ENCODE measurements at regions not wholly inside any gene's neighbourhood (a gene's known extent, or its start where the extent isn't known, plus 50 kb on each side); places are given as distances from the start of the nearest gene placed in this dataset.
A peak's percentile ranks its signal among the peaks of the same experiment; 100 is the strongest.

DNA sequence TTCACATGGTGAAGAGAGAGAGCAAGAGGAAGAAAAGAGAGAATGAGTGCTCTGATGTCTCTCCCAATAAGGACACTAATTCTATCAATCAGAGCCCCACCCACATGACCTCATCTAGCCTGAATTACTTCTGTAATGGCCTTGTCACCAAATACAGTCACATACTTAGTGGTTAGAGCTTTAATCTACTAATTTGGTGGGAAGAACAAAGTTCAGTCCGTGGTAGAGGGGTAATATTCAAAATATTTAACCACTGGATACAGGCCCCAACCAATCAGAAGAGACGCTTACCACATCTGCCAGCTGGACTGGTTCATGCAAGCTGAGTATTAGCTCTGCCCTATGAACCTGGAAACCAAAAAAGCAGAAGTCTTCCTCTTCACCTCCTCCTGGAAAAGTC, 336.3 kb upstream of the NFE2L3 start:
- TF ChIP-seq, protein P1, sequence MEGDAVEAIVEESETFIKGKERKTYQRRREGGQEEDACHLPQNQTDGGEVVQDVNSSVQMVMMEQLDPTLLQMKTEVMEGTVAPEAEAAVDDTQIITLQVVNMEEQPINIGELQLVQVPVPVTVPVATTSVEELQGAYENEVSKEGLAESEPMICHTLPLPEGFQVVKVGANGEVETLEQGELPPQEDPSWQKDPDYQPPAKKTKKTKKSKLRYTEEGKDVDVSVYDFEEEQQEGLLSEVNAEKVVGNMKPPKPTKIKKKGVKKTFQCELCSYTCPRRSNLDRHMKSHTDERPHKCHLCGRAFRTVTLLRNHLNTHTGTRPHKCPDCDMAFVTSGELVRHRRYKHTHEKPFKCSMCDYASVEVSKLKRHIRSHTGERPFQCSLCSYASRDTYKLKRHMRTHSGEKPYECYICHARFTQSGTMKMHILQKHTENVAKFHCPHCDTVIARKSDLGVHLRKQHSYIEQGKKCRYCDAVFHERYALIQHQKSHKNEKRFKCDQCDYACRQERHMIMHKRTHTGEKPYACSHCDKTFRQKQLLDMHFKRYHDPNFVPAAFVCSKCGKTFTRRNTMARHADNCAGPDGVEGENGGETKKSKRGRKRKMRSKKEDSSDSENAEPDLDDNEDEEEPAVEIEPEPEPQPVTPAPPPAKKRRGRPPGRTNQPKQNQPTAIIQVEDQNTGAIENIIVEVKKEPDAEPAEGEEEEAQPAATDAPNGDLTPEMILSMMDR (conservative IDR thresholded peaks at IDR 0.05; ENCODE audit: low read depth, low read length), result no peak
- no peak for DNase-seq (ENCODE audit: low read depth)
- H3K4me3 ChIP-seq (ENCODE audit: low read depth, low read length), result no peak overlapping the region

DNA sequence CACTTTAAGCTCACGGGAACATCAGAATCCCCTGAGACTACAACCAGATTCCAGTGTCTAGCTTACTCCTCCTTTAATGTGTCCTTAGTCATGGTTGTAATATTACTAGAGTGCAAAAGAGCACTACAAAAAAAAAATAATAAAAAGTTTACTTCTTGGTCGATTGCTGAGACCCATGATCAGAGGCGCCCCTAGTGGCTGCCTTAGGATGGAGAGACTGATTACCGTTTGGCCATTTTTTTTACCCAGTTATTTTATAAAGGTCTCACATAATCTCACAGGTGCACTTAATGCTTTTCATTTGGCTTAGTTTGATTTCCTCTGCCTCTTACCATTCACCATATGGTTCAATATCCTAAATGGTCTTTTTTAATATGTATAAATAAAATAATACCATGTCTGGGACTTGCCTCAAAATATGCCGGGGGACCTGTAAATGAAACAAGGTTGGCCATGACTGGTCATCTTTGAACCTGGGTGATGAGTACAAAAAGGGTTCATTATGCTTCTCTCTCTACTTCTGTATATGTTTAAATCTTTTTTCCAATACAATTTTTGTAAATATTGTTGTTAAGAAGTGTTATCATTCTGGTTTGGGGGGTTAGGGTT, 331.5 kb upstream of the NFE2L3 start:
- DNase-seq (ENCODE audit: low read depth), result no peak
- H3K4me3 ChIP-seq (ENCODE audit: low read depth, low read length), result no peak overlapping the region
- TF ChIP-seq, protein P1 (conservative IDR thresholded peaks at IDR 0.05; ENCODE audit: low read depth, low read length), result peak; percentile 70

DNA sequence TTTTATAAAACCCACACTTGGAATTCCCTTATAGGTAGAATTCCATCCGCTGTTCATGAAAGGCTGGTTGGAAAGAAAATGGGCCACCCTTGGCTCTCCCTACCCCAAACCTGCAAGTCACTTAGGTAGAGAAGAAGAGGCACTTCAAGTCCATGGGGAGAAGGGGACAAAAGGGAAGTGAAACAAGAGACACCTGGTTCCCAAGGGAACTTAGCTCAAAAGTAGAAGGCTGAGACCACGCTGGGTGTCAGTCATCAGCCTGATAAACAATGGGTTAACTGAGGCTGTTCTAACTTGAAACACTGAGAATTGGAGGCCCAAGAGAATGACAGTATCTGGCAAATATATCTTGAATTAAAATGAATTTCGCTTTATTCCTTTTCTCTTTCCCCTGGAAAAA, 330.8 kb upstream of the NFE2L3 start:
- TF ChIP-seq, protein P1 (conservative IDR thresholded peaks at IDR 0.05; ENCODE audit: low read depth, low read length), result no peak
- no peak overlapping the region for H3K4me3 ChIP-seq (ENCODE audit: low read depth, low read length)
- no peak for DNase-seq (ENCODE audit: low read depth)

DNA sequence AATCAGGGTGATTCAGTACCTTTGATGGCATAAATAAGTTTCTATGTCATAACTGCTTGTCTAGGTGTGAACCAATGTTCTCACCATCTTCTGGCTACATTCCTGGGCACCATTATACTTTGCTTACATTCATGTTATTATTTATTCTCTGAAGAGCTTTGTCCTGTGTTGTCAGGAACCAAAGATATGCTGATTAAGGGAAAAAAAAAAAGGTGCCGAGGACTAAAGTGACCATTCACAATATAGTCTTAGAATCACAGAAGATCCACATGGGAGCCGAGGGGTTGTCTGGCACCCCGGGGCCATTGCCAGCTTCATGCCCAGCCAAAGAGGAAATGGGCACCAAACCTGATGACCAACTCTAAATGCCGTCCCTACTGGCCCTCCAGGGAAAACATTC, 329.2 kb upstream of the NFE2L3 start:
- no peak overlapping the region for H3K4me3 ChIP-seq (ENCODE audit: low read depth, low read length)
- TF ChIP-seq, protein P1 (conservative IDR thresholded peaks at IDR 0.05; ENCODE audit: low read depth, low read length), result no peak
- no peak for DNase-seq (ENCODE audit: low read depth)

DNA sequence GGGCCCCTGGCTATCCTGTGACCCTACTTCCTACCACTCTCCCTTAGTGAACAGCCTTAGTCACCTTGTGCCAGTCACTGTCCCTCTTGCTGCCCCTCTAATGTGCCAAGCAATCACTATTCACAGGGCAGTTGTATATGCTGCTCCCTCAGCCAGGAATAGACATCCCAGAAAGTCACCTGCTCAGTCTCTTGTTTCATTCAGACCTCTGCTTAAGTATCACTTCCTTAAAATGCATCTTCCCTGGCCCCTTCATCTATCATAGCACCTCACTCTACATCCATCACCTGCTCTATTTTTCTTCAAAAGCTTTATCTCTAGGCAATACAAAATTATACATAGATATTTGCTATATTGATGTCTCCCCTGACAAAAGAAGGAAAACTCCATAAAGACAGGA, 328.4 kb upstream of the NFE2L3 start:
- TF ChIP-seq, protein P1 (conservative IDR thresholded peaks at IDR 0.05; ENCODE audit: low read depth, low read length), result no peak

DNA sequence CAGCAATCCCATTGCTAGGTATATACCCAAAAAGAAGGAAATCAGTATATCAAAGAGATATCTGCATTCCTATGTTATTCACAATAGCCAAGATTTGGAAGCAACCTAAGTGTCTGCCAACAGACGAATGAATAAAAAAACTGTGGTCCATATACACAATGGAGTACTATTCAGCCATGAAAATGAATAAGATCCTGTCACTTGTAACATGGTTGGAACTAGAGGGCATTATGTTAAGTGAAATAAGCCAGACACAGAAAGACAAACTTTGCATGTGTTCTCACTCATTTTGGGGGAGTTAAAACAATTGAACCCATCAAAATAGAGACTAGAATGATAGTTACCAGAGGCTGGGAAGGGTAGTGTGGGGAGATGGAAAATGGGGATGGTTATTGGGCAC, 323.5 kb upstream of the NFE2L3 start:
- no peak overlapping the region for H3K4me3 ChIP-seq (ENCODE audit: low read depth, low read length)
- TF ChIP-seq, protein P1 (conservative IDR thresholded peaks at IDR 0.05; ENCODE audit: low read depth, low read length), result no peak
- no peak for DNase-seq (ENCODE audit: low read depth)

More for the DNA sequence above, 328.4 kb upstream of the NFE2L3 start:
- no peak overlapping the region for H3K4me3 ChIP-seq (ENCODE audit: low read depth, low read length)
- DNase-seq (ENCODE audit: low read depth), result no peak

DNA sequence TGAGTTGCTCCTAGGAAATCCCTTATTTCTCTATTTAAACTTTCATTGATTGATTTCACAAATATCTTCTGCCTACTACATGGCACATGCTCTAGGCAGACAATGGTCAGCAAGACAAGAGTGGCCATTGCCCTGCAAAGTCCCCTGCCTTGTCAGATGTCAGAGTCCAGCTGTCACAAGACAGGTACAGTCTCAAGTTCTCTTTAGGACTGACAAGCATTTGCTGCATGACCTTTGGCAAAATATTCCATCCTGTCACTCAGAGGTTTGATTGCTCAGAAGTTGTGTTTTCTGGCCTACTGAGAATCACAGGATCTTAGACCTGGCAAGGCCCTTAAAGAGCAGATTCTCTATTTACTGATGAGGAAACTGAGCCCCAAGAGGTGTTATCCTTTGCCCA, 322.3 kb upstream of the NFE2L3 start:
- TF ChIP-seq, protein P1 (conservative IDR thresholded peaks at IDR 0.05; ENCODE audit: low read depth, low read length), result no peak
- H3K4me3 ChIP-seq (ENCODE audit: low read depth, low read length), result no peak overlapping the region
- DNase-seq (ENCODE audit: low read depth), result no peak
